ENCODE measurements at regions not wholly inside any gene's neighbourhood (a gene's known extent, or its start where the extent isn't known, plus 50 kb on each side); places are given as distances from the start of the nearest gene placed in this dataset.

DNA sequence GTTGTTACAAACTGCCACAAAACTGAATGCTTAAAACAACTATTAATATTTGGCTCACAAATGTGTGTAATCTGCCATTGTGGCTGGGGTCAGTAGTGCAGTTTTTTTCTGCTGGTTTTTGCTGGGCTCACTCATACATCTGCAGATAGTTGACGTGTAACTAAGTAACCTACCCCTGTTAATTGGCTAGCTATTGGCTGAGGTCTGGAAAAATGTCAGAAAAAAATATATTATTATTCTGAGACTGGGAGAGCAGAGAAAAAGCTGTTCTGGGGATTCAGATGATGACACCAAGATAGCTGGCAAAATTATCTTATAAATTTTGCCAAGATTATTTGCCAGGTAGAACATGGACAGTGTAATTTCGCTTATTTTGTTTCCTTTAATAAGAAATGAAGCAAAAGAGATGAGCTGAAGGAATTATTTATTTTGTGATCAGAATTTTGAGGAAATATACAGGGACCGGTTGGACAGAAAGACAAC, 616.1 kb upstream of the ADAMTS5 start:
- no peak for TF ChIP-seq POLR2A (IDR thresholded peaks at IDR 0.05)
- no peak for TF ChIP-seq POLR2AphosphoS5 (IDR thresholded peaks at IDR 0.05)

Data from suprapubic skin (tissue), 4 donors.